OCI-LY3 (cell line): ENCODE measurements at regions not wholly inside any gene's neighbourhood (a gene's known extent, or its start where the extent isn't known, plus 50 kb on each side); places are given as distances from the start of the nearest gene placed in this dataset.
A peak's percentile ranks its signal among the peaks of the same experiment; 100 is the strongest.

ENCODE experiments used
- H2AFZ ChIP-seq: fragments of 200-600, 300-600 bp; shearing (Covaris generic); 2 replicates; pipeline ENCODE4 v1.6.0; 2014; ENCODE audit warnings: antibody characterized with exemption, low read depth, low read length
- H3K27ac ChIP-seq: fragments of 200-600, 300-600 bp; sonication (generic); 2 replicates; pipeline ENCODE4 v1.5.1; 2014; ENCODE audit warnings: mild to moderate bottlenecking, low read length, moderate library complexity, mixed read lengths
- H3K27me3 ChIP-seq: fragments of 200-600, 300-600 bp; sonication (generic); 2 replicates; pipeline ENCODE4 v1.6.1; 2014; ENCODE audit warnings: low read depth, low read length, mixed read lengths
- H3K36me3 ChIP-seq: fragments of 200-600, 300-600 bp; sonication (generic); replicated peaks from 2 replicates; pipeline ENCODE3; 2014; ENCODE audit warnings: low read depth, low read length, mixed read lengths
- H3K4me1 ChIP-seq: fragments of 300-600, 200-600 bp; sonication (generic); 2 replicates; pipeline ENCODE4 v1.6.1; 2014; ENCODE audit warnings: low read length, mixed read lengths
- H3K4me2 ChIP-seq: fragments of 200-600, 300-600 bp; sonication (generic); 2 replicates; pipeline ENCODE4 v1.6.1; 2014; ENCODE audit warnings: low read length, mixed read lengths
- H3K4me3 ChIP-seq: fragments of 300-600, 200-600 bp; sonication (generic); 2 replicates; pipeline ENCODE4 v1.5.1; 2014; ENCODE audit warnings: antibody characterized with exemption, mild to moderate bottlenecking, low read length, moderate library complexity
- H3K79me2 ChIP-seq: fragments of 300-600, 200-600 bp; shearing (Covaris generic); 2 replicates; pipeline ENCODE4 v1.6.1; 2014; ENCODE audit warnings: mild to moderate bottlenecking, low read length, mixed read lengths
- H3K9ac ChIP-seq: fragments of 300-600, 200-600 bp; shearing (Covaris generic); 2 replicates; pipeline ENCODE4 v1.6.0; 2014; ENCODE audit warnings: mild to moderate bottlenecking, low read length, moderate library complexity
- H3K9me3 ChIP-seq: fragments of 200-600, 300-600 bp; shearing (Covaris generic); 2 replicates; pipeline ENCODE4 v1.6.1; 2014; ENCODE audit warnings: low read length, mixed read lengths; ENCODE audit not compliant: insufficient read depth
- H4K20me1 ChIP-seq: fragments of 200-600, 300-600 bp; sonication (generic); 2 replicates; pipeline ENCODE4 v1.6.1; 2016; ENCODE audit warnings: low read length, mixed read lengths; ENCODE audit not compliant: insufficient read depth
- EZH2phosphoT487 ChIP-seq: fragments of 200-600 bp; shearing (Covaris generic); IDR thresholded peaks from 2 replicates; pipeline ENCODE4 v1.6.1; 2018; ENCODE audit warnings: antibody characterized with exemption, mixed run types, low read depth
- TF ChIP-seq, protein P1 (sequence below): fragments of 200-600, 300-600 bp; sonication (generic); IDR thresholded peaks from 2 replicates; pipeline ENCODE4 v1.5.1; 2014; ENCODE audit warnings: antibody characterized with exemption, low read length, low read depth

DNA sequence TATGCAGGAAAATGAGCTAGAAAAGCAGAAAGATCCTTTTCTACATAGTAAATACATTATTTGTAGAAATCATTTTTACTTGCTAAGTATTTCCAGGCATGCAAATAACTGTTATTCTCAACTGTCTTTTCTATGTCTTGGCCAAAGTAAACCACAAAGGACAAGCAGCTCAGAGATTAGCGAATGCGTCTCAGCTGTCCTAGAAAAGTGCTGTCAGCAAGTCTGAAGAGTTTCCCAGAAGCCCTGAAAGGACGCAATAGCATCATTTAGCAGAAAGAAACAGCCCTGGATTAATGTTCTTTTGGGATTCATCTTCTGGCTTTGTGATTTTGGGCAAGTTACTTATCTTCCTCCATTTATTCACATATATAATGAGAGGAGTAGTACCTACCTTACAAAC lies 100.3 kb downstream of the ZIC1 start:
- no peaks in the 10 kb centered on the region for H3K36me3 ChIP-seq
- no peak overlapping the region for H3K27ac ChIP-seq
- TF ChIP-seq EZH2phosphoT487 = no peak
- TF ChIP-seq, protein P1, sequence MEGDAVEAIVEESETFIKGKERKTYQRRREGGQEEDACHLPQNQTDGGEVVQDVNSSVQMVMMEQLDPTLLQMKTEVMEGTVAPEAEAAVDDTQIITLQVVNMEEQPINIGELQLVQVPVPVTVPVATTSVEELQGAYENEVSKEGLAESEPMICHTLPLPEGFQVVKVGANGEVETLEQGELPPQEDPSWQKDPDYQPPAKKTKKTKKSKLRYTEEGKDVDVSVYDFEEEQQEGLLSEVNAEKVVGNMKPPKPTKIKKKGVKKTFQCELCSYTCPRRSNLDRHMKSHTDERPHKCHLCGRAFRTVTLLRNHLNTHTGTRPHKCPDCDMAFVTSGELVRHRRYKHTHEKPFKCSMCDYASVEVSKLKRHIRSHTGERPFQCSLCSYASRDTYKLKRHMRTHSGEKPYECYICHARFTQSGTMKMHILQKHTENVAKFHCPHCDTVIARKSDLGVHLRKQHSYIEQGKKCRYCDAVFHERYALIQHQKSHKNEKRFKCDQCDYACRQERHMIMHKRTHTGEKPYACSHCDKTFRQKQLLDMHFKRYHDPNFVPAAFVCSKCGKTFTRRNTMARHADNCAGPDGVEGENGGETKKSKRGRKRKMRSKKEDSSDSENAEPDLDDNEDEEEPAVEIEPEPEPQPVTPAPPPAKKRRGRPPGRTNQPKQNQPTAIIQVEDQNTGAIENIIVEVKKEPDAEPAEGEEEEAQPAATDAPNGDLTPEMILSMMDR = no peak

DNA sequence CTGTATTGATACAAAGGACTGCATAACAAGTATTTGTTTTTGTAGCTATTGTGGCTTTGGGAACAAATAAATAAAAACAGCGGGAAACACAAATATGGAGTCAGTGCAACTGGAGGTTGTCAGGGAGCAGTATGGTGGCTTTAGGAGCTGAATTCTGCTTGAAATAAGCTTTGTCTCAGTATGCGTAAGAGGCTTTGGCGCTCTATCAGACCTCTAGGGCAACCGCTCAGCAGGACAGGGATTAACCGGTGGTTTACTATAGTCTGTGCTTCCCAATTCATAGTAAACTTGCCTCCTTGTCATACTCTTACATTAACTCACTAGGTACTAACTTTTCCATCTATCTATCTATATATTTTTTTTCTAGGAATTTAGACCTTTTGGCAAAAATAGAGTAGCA lies 104.6 kb downstream of the ZIC1 start:
- H3K9me3 ChIP-seq = no peaks in the 10 kb centered on the region
- TF ChIP-seq, protein P1 = no peak
- H3K4me2 ChIP-seq = no peak overlapping the region
- H3K9ac ChIP-seq = no peak overlapping the region
- H4K20me1 ChIP-seq = no peaks in the 10 kb centered on the region
- no peaks in the 10 kb centered on the region for H3K27me3 ChIP-seq
- no peaks in the 10 kb centered on the region for H3K79me2 ChIP-seq
- H3K4me3 ChIP-seq = no peak overlapping the region
- H2AFZ ChIP-seq = no peak overlapping the region
- no peaks in the 10 kb centered on the region for H3K36me3 ChIP-seq
- no peak overlapping the region for H3K27ac ChIP-seq
- H3K4me1 ChIP-seq = peaks cover 10% of the 10 kb centered on the region

More for the DNA sequence above, 100.3 kb downstream of the ZIC1 start:
- Histone ChIP-seq H3K9ac (no peak overlapping the region), H3K79me2 (no peaks in the 10 kb centered on the region), H2AFZ (no peak overlapping the region), H3K4me2 (no peak overlapping the region), H3K4me3 (no peak overlapping the region), H3K9me3 (no peaks in the 10 kb centered on the region), H3K27me3 (no peaks in the 10 kb centered on the region), H3K4me1 (no peaks in the 10 kb centered on the region), H4K20me1 (no peaks in the 10 kb centered on the region)

DNA sequence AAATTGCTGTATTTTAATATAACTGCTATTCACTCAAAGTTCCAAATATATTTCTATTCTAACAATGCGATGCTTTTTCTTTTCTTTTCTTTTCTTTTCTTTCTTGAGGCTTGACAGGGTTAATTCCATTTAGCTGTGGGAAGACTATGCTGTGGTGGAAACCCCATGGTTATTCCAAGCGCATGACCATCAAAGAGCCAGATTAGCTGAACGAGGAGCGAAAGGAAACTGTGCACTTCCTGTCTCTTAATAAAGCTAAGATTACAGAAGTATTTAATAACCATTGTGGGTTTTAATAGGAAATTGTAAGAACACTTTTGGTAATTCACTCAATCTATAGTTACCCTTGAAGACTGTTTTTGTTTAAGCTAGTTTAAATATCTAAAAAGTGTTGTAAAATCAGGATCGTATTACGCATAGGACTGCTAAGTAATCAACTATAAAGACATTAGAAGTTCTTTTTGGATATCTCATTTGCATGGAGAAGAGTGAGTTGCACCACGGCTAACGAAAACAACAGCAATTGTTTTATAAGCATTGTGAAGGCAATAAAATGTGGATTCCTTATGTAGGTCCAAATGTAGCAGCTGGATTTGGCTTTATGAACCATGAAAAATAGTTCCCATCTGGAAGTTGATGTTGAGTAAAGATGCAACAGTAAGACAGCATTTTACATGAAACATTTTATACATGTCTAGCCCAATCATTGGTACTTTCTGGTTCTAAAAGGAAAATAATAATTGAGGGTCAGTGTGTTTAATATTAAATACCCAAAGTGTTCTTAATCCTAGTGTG lies 105.4 kb downstream of the ZIC1 start:
- no peaks in the 10 kb centered on the region for H3K27me3 ChIP-seq
- H3K4me2 ChIP-seq = no peak overlapping the region
- no peaks in the 10 kb centered on the region for H3K36me3 ChIP-seq
- H3K9ac ChIP-seq = no peak overlapping the region
- H3K9me3 ChIP-seq = no peaks in the 10 kb centered on the region
- no peak for TF ChIP-seq EZH2phosphoT487
- TF ChIP-seq, protein P1 = no peak
- no peak overlapping the region for H3K27ac ChIP-seq
- H3K4me1 ChIP-seq = peaks cover 18% of the 10 kb centered on the region
- no peaks in the 10 kb centered on the region for H3K79me2 ChIP-seq
- no peaks in the 10 kb centered on the region for H4K20me1 ChIP-seq
- no peak overlapping the region for H3K4me3 ChIP-seq
- H2AFZ ChIP-seq = no peak overlapping the region

DNA sequence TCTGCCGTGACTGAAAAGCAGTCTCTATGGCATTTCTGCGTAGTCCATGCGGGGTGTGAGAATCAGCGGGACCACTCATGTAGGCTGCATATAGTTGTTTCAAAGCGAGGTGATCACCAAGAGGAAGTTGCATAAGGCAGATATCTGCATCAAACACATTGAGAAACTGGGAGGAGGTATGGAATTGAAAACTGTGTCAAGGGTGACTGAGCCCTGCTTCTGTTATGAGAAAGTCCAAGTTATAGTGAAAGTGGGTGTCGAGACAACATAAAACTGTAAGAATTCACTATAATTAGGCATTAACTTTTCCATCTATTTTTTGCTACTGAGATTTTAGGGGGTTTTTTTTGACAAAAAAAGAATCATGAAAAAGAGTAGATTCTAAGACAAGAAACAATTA lies 109.3 kb downstream of the ZIC1 start:
- no peaks in the 10 kb centered on the region for H4K20me1 ChIP-seq
- peaks cover 8% of the 10 kb centered on the region for H3K36me3 ChIP-seq
- H3K27me3 ChIP-seq = no peaks in the 10 kb centered on the region
- H3K4me3 ChIP-seq = peak overlapping the region; percentile 9; the same call in 1 of the 2 replicates
- H3K27ac ChIP-seq = peak overlapping the region; percentile 58
- TF ChIP-seq, protein P1 = no peak
- no peaks in the 10 kb centered on the region for H3K9me3 ChIP-seq
- H3K79me2 ChIP-seq = no peaks in the 10 kb centered on the region
- no peak overlapping the region; the same call in 1 of the 2 replicates for H2AFZ ChIP-seq
- peak overlapping the region; percentile 44 for H3K4me2 ChIP-seq
- peaks cover 41% of the 10 kb centered on the region for H3K4me1 ChIP-seq
- peak overlapping the region; percentile 27; the same call in 1 of the 2 replicates for H3K9ac ChIP-seq
